PC-9 (cell line): ENCODE measurements at regions not wholly inside any gene's neighbourhood (a gene's known extent, or its start where the extent isn't known, plus 50 kb on each side); places are given as distances from the start of the nearest gene placed in this dataset.

Experiments used
- CTCF ChIP-seq: fragments of 200-600 bp; sonication (generic); conservative IDR thresholded peaks from 2 replicates; pipeline ENCODE4 v1.6.1; 2017; ENCODE audit warnings: mixed run types, antibody characterized with exemption, mild to moderate bottlenecking, moderate library complexity
- EZH2 ChIP-seq: fragments of 200-600 bp; sonication (generic); IDR thresholded peaks from 2 replicates; pipeline ENCODE4 v1.8.0; 2017; ENCODE audit warnings: antibody characterized with exemption, low read depth

DNA sequence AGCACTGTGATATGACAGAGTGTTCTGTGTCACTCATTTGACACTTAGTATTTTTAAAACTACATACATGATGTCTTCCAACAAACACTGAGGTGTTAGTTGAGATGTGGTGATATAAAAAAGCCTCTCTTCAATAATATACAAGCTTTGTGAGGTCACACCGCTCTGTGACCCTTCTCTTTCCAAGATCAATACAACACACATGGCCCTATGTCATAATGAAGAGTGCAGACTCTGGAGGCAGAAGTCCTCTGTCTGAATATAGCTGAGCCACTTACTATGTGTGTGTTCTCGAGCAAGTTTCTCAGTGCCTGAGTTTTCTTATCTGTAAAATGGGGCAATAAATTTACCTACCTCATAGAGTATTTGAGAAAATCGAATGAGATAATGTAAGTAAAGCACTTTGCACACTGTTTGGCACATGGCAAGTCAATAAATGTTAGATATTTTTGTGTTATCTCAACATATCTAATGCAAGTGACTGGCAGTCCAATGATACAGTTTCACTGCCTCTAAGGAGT lies 499.0 kb upstream of the MARCKS start:
- TF ChIP-seq CTCF (no peak), EZH2 (no peak)
